Retinal pigment epithelial cell (primary cell): ENCODE measurements at regions not wholly inside any gene's neighbourhood (a gene's known extent, or its start where the extent isn't known, plus 50 kb on each side); places are given as distances from the start of the nearest gene placed in this dataset.

Experiments
- DNase-seq: peaks from one replicate; pipeline ENCODE4 v3.0.0-alpha.2; 2010; ENCODE audit warnings: low read depth
- H3K4me3 ChIP-seq: 2 replicates; pipeline ENCODE4 v1.5.1; 2011; ENCODE audit warnings: mild to moderate bottlenecking, low read length, control low read depth, moderate library complexity
- TF ChIP-seq, protein P1 (sequence below): conservative IDR thresholded peaks from 2 replicates; pipeline ENCODE4 v1.5.1; 2011; ENCODE audit warnings: low read depth, low read length, control low read depth, inconsistent platforms

GRCh38 chr13:78201411-78201810, 282.8 kb upstream of the EDNRB start:
- TF ChIP-seq, protein P1, sequence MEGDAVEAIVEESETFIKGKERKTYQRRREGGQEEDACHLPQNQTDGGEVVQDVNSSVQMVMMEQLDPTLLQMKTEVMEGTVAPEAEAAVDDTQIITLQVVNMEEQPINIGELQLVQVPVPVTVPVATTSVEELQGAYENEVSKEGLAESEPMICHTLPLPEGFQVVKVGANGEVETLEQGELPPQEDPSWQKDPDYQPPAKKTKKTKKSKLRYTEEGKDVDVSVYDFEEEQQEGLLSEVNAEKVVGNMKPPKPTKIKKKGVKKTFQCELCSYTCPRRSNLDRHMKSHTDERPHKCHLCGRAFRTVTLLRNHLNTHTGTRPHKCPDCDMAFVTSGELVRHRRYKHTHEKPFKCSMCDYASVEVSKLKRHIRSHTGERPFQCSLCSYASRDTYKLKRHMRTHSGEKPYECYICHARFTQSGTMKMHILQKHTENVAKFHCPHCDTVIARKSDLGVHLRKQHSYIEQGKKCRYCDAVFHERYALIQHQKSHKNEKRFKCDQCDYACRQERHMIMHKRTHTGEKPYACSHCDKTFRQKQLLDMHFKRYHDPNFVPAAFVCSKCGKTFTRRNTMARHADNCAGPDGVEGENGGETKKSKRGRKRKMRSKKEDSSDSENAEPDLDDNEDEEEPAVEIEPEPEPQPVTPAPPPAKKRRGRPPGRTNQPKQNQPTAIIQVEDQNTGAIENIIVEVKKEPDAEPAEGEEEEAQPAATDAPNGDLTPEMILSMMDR = no peak
- DNase-seq = no peak
- no peak overlapping the region for H3K4me3 ChIP-seq

DNA sequence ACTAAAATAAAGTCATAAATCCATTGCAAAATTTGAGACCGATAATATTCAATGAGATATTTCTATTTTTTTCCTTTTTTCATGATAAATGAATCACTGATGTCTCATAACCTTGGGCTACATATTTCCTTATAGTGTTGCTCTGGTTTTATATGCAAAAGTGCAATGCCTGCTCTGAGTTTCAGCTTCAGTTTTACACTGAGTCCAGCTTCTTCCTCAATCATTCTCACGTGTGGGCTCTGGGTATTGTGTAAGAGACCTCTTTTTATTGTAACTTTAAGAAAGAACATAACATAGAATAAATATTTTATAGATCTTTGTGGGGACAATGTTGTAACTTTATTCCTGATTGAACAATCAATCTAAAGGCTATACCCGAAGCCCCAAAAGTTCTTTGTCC, 280.2 kb upstream of the EDNRB start:
- no peak overlapping the region for H3K4me3 ChIP-seq

GRCh38 chr13:78198419-78198818, 279.8 kb upstream of the EDNRB start:
- H3K4me3 ChIP-seq = no peak overlapping the region
- DNase-seq = no peak
- TF ChIP-seq, protein P1 = no peak

More for the DNA sequence above, 280.2 kb upstream of the EDNRB start:
- TF ChIP-seq, protein P1 = no peak
- DNase-seq = no peak

GRCh38 chr13:78197231-78197630, 278.6 kb upstream of the EDNRB start:
- TF ChIP-seq, protein P1 = no peak
- no peak overlapping the region for H3K4me3 ChIP-seq
- no peak for DNase-seq

- DNase-seq = no peak
- no peak overlapping the region for H3K4me3 ChIP-seq
- TF ChIP-seq, protein P1 = no peak
Measured at GRCh38 chr13:78194904-78195639, 276.4 kb upstream of the EDNRB start.

DNA sequence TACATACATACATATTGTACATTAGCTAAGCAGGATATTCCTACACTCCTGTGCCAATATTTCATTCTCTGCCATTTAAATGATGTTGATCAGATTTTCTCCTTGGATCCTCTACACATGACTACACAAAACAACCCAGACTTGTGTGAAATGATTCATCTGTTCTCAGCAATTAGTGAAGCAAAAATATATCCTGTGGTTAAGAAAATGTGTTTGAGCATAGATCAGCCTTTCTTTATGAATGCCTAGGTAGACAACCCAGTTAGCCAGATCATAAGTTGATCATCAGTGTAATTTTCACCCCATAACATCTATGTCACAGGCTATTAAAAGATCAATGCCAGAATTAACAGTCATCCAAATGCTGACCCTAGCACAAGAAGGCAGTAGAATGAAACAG, 275.2 kb upstream of the EDNRB start:
- peak; percentile 62 for DNase-seq
- H3K4me3 ChIP-seq = no peak overlapping the region
- TF ChIP-seq, protein P1 = no peak

DNA sequence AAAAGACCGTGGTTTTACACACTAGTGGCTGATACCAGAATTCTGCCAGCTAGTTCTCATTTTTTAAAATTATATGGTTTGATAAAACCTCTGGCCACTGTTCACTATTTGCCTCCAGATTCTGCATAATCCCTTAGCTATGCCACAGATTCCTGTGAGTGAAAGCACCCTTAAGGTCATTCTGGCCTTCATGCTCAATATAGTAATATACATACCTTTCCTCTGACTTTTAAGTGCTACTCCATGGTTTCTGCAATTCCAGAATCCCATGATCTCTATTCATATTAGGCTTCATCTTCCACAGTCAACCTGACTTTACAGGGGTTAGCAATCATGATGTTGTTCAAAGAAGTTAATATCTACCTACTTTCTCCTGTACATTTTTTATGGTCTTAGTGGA, 274.1 kb upstream of the EDNRB start:
- TF ChIP-seq, protein P1 = no peak
- no peak for DNase-seq
- no peak overlapping the region for H3K4me3 ChIP-seq
